Uterus (tissue), 3 donors: ENCODE measurements at regions not wholly inside any gene's neighbourhood (a gene's known extent, or its start where the extent isn't known, plus 50 kb on each side); places are given as distances from the start of the nearest gene placed in this dataset.

ENCODE experiments used
- DNase-seq, 2 donors: peaks; one replicate each; pipeline ENCODE4 v3.0.0-alpha.2; 2019 to 2020
- H3K27ac ChIP-seq, 2 donors: fragments of 200-600 bp; sonication (generic); 1 replicate in 1 of 2; 2 replicates in 1 of 2; pipeline ENCODE4 v1.5.1; 2016 to 2018
- H3K27me3 ChIP-seq, 2 donors: fragments of 200-600 bp; sonication (generic); one replicate each; pipeline ENCODE4 v1.5.1; 2018 to 2019; ENCODE audit warnings: control low read depth in 1 of 2
- H3K36me3 ChIP-seq, 2 donors: fragments of 200-600 bp; sonication (generic); one replicate each; pipeline ENCODE4 v1.5.1; 2019; ENCODE audit warnings: control low read depth in 1 of 2
- H3K4me1 ChIP-seq, 2 donors: fragments of 200-600 bp; sonication (generic); one replicate each; pipeline ENCODE4 v1.5.1; 2018 to 2019; ENCODE audit warnings: control low read depth in 1 of 2
- H3K4me3 ChIP-seq, 2 donors: fragments of 200-600 bp; sonication (generic); 1 replicate in 1 of 2; 2 replicates in 1 of 2; pipeline ENCODE4 v1.5.1; 2018 to 2019; ENCODE audit warnings: mild to moderate bottlenecking in 1 of 2
- H3K9me3 ChIP-seq, 2 donors: fragments of 200-600 bp; sonication (generic); one replicate each; pipeline ENCODE4 v1.5.1; 2019; ENCODE audit warnings: control low read depth in 1 of 2
- CTCF ChIP-seq, 4 experiments: fragments of 200-600 bp in 2 of 4; fragments of 450-650 bp in 2 of 4; sonication (generic) in 2 of 4; IDR thresholded peaks; one replicate each; pipeline ENCODE4 v1.5.1; 2016 to 2019; ENCODE audit warnings: antibody characterized with exemption in 4 of 4, mild to moderate bottlenecking in 2 of 4, moderate library complexity in 1 of 4
- POLR2A ChIP-seq, 2 donors: fragments of 450-650 bp; IDR thresholded peaks; one replicate each; pipeline ENCODE4 v1.6.1; 2016; ENCODE audit warnings: antibody characterized with exemption in 2 of 2, mild to moderate bottlenecking in 1 of 2, moderate library complexity in 1 of 2
- intact Hi-C: fragments of 100-400 bp; cut with DNase I; formaldehyde crosslinking; loops from one replicate; pipeline ENCODE4 v1.15.1; 2023; ENCODE audit warnings: low total_unique reads
- donor health status: DM: yes; HTN: yes; CAD: no.

DNA sequence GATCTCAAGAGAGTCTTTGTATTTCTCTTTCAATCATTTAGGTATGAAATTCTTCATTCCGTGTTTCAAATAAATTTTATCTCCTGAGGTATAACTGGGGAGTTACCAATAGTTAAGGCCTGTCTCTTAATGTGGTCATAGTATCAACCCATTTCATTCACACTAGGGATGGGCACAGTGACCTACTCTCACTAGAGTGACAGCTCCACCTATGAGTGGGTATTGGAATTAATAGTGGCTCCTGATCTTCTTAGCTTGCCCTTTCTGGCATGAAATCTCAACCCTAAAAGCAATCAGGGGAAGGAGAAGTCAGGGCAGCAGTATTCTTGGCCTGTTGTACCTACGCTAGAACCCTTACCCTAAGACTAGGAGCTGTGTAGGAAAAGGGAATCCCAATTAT, 507.7 kb downstream of the FAM181B start:
- intact Hi-C loops: no loop called here
- Histone ChIP-seq H3K36me3 (no peaks in the 10 kb centered on the region), H3K27me3 (no peaks in the 10 kb centered on the region), H3K4me1 (no peaks in the 10 kb centered on the region), H3K9me3 (peaks cover 0 to 3% of the 10 kb centered on the region in 2 donors), H3K4me3 (no peak overlapping the region), H3K27ac (no peak overlapping the region)
- no peak for DNase-seq
- TF ChIP-seq POLR2A (IDR thresholded peaks at IDR 0.05) (no peak), CTCF (IDR thresholded peaks at IDR 0.05) (no peak)

DNA sequence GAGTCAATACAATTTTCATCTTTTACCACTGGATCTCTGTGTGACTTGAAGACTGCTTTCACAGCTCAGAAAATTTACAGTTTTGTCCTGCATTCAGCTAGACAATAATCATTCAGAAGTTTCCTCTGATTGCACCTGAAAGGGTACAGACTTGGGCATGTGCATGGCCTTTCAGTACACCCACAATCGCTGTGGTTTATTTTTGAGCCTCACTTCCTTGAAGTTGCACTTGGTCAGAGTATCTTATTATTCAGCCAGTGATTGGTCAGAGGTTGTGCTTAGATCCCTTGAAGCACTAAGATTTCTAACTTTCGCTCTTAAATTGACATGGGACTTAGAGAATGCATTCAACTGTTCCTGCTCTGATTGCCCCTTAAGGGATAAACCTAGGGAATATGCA, 508.2 kb downstream of the FAM181B start:
- Histone ChIP-seq H3K4me3 (no peak overlapping the region), H3K27me3 (no peaks in the 10 kb centered on the region), H3K9me3 (peaks cover 0 to 3% of the 10 kb centered on the region in 2 donors), H3K4me1 (no peaks in the 10 kb centered on the region), H3K36me3 (no peaks in the 10 kb centered on the region), H3K27ac (no peak overlapping the region)
- TF ChIP-seq POLR2A (IDR thresholded peaks at IDR 0.05) (no peak), CTCF (IDR thresholded peaks at IDR 0.05) (no peak)
- no peak for DNase-seq
- intact Hi-C loops: no loop called here

DNA sequence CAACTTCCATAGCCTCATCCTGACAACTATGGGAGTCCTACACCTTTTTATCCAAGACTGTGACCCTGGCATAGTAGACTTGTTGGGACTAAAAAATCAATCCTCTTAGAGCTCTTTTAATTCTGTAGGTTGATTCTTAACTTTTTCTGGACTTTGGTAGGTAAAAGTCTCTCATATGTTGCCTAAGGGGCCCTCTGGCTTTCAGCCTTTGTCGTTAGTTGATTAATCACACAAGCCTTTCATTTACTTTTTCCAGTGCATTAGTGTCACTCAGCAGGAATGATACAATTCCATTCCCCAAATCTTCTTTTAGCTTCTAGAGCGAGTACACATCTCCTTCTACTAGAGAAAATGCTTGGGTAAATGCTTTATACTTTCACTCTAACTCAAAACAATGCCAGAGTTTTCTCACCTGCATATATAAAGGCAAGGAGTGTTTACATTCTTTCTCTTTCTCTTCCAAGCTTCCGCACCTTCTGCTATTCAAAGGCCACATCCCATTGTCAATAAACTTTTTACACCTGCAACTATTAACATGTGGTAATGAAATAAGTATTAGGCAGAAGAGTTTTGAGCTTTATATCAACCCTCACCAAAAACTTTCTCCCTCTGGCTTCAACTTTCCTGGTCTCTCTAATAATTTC, 516.6 kb downstream of the FAM181B start:
- no peaks in the 10 kb centered on the region for H3K36me3 ChIP-seq
- no peak overlapping the region for H3K4me3 ChIP-seq
- TF ChIP-seq CTCF (IDR thresholded peaks at IDR 0.05) (no peak), POLR2A (IDR thresholded peaks at IDR 0.05) (no peak)
- intact Hi-C loops: no loop called here
- no peaks in the 10 kb centered on the region for H3K27me3 ChIP-seq
- no peak overlapping the region for H3K27ac ChIP-seq
- DNase-seq: no peak
- no peaks in the 10 kb centered on the region for H3K4me1 ChIP-seq
- H3K9me3 ChIP-seq: no peaks in the 10 kb centered on the region

GRCh38 chr11:82210011-82210410, 523.7 kb downstream of the FAM181B start:
- no peak overlapping the region for H3K4me3 ChIP-seq
- H3K9me3 ChIP-seq: no peaks in the 10 kb centered on the region
- DNase-seq: no peak
- no peaks in the 10 kb centered on the region for H3K36me3 ChIP-seq
- no peak overlapping the region for H3K27ac ChIP-seq
- intact Hi-C loops: no loop called here
- no peaks in the 10 kb centered on the region for H3K27me3 ChIP-seq
- TF ChIP-seq CTCF (IDR thresholded peaks at IDR 0.05) (no peak), POLR2A (IDR thresholded peaks at IDR 0.05) (no peak)
- H3K4me1 ChIP-seq: no peaks in the 10 kb centered on the region

DNA sequence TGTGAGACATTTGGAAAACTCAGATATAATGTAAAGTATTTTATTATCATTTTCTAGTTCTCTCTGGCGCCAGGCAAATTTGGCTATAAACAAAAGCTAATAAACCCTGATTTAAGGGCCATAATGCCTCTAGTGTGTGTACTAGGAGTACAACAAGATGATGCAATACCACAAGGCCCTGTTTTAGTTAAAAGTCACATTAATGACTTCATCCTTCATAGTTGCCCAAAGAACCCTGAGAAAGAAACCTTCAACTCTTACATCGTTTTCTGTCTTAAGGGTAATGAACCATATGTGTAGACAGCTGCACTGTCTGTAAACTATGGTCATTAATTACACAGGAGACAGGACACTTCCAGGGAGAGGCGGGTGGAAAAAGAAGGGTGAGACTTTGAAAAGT, 538.4 kb downstream of the FAM181B start:
- intact Hi-C loops: no loop called here

More for the DNA sequence above, 538.4 kb downstream of the FAM181B start:
- Histone ChIP-seq H3K9me3 (no peaks in the 10 kb centered on the region), H3K27me3 (no peaks in the 10 kb centered on the region), H3K4me3 (no peak overlapping the region), H3K36me3 (no peaks in the 10 kb centered on the region), H3K4me1 (peaks cover 0 to 4% of the 10 kb centered on the region in 2 donors), H3K27ac (peak overlapping the region; percentile 6 to 67)
- no peak for TF ChIP-seq POLR2A (IDR thresholded peaks at IDR 0.05)
- TF ChIP-seq CTCF (IDR thresholded peaks at IDR 0.05): no peak
- no peak for DNase-seq
